ENCODE measurements at regions not wholly inside any gene's neighbourhood (a gene's known extent, or its start where the extent isn't known, plus 50 kb on each side); places are given as distances from the start of the nearest gene placed in this dataset.
"Not testable (repeated sequence)": the region's sequence is repeated elsewhere in the genome, so short reads cannot be mapped to it uniquely, and the experiment has no call there.

GRCh38 chr7:131722371-131722770, 165.9 kb upstream of the PODXL start:
- DNase-seq: no peak

GRCh38 chr7:131721660-131722059, 165.2 kb upstream of the PODXL start:
- no peak for DNase-seq

GRCh38 chr7:131720703-131721102, 164.3 kb upstream of the PODXL start:
- no peak for DNase-seq

- DNase-seq: no peak
Measured at GRCh38 chr7:131717181-131717580, 160.8 kb upstream of the PODXL start.

- no peak for DNase-seq
Measured at GRCh38 chr7:131699323-131699722, 142.9 kb upstream of the PODXL start.

GRCh38 chr7:131692131-131692960, 135.9 kb upstream of the PODXL start:
- peak in 1 of 2 donors; percentile 12 for DNase-seq

- no peak for DNase-seq
Measured at GRCh38 chr7:131691454-131692130, 135.2 kb upstream of the PODXL start.

GRCh38 chr7:131690441-131690840, 134.0 kb upstream of the PODXL start:
- DNase-seq: no peak

- DNase-seq: no peak
Measured at GRCh38 chr7:131689662-131690234, 133.3 kb upstream of the PODXL start.

- peak; percentile 23 to 60 for DNase-seq
Measured at GRCh38 chr7:131688738-131689661, 132.6 kb upstream of the PODXL start.

GRCh38 chr7:131687296-131687695, 130.9 kb upstream of the PODXL start:
- no peak for DNase-seq

GRCh38 chr7:131686833-131687232, 130.4 kb upstream of the PODXL start:
- no peak for DNase-seq

GRCh38 chr7:131683536-131684125, 127.2 kb upstream of the PODXL start:
- no peak for DNase-seq

- no peak for DNase-seq
Measured at GRCh38 chr7:131681961-131682360, 125.5 kb upstream of the PODXL start.

GRCh38 chr7:131679071-131679470, 122.6 kb upstream of the PODXL start:
- not testable (repeated sequence) for DNase-seq

- not testable (repeated sequence) for DNase-seq
Measured at GRCh38 chr7:131676850-131677249, 120.4 kb upstream of the PODXL start.

GRCh38 chr7:131674131-131674530, 117.7 kb upstream of the PODXL start:
- DNase-seq: no peak

- DNase-seq: no peak
Measured at GRCh38 chr7:131673576-131673975, 117.1 kb upstream of the PODXL start.

GRCh38 chr7:131670406-131670805, 114.0 kb upstream of the PODXL start:
- no peak for DNase-seq

- no peak for DNase-seq
Measured at GRCh38 chr7:131667699-131668098, 111.3 kb upstream of the PODXL start.

GRCh38 chr7:131665021-131665420, 108.6 kb upstream of the PODXL start:
- DNase-seq: no peak

- DNase-seq: no peak
Measured at GRCh38 chr7:131664570-131664969, 108.1 kb upstream of the PODXL start.
